GM12874 (cell line): ENCODE measurements at regions not wholly inside any gene's neighbourhood (a gene's known extent, or its start where the extent isn't known, plus 50 kb on each side); places are given as distances from the start of the nearest gene placed in this dataset.

Experiments used
- CTCF ChIP-seq: IDR thresholded peaks from 2 replicates; pipeline ENCODE4 v1.5.1; 2011; ENCODE audit warnings: low read depth, mild to moderate bottlenecking, control low read depth, low read length, moderate library complexity; ENCODE audit not compliant: insufficient read depth

- TF ChIP-seq CTCF, result no peak
Observed at GRCh38 chr13:80199067-80199466, 141.9 kb downstream of the SPRY2 start.

GRCh38 chr13:80196756-80197155 lies 144.2 kb downstream of the SPRY2 start:
- no peak for TF ChIP-seq CTCF

- TF ChIP-seq CTCF, result no peak
Observed at GRCh38 chr13:80195649-80196048, 145.3 kb downstream of the SPRY2 start.

GRCh38 chr13:80189889-80190597 lies 150.9 kb downstream of the SPRY2 start:
- TF ChIP-seq CTCF, result no peak

GRCh38 chr13:80180740-80181355 lies 160.1 kb downstream of the SPRY2 start:
- TF ChIP-seq CTCF, result no peak

- no peak for TF ChIP-seq CTCF
Observed at GRCh38 chr13:80177327-80177726, 163.6 kb downstream of the SPRY2 start.

- TF ChIP-seq CTCF, result no peak
Observed at GRCh38 chr13:80173224-80173623, 167.7 kb downstream of the SPRY2 start.
